SK-MEL-5 (cell line): ENCODE measurements at regions not wholly inside any gene's neighbourhood (a gene's known extent, or its start where the extent isn't known, plus 50 kb on each side); places are given as distances from the start of the nearest gene placed in this dataset.
"Not testable (repeated sequence)": the region's sequence is repeated elsewhere in the genome, so short reads cannot be mapped to it uniquely, and the experiment has no call there.

Experiments used
- DNase-seq: peaks from one replicate; pipeline ENCODE4 v3.0.0-alpha.2; 2016; ENCODE audit warnings: low read depth, low spot score
- in situ Hi-C: cut with HindIII; loops from 2 replicates; pipeline ENCODE4 v1.10.0; 2016; ENCODE audit warnings: low sequenced_read_pairs, high pct_unique_total_duplicates, low pct_unique_long_range_greater_than_20kb

- in situ Hi-C loops, DNase-seq: not testable (repeated sequence)
Observed at GRCh38 chr10:45056806-45057205, 56.1 kb downstream of the ZNF22 start.

- no peak for DNase-seq
- in situ Hi-C loops, result no loop called here
Observed at GRCh38 chr10:45058580-45058979, 57.9 kb downstream of the ZNF22 start.

DNA sequence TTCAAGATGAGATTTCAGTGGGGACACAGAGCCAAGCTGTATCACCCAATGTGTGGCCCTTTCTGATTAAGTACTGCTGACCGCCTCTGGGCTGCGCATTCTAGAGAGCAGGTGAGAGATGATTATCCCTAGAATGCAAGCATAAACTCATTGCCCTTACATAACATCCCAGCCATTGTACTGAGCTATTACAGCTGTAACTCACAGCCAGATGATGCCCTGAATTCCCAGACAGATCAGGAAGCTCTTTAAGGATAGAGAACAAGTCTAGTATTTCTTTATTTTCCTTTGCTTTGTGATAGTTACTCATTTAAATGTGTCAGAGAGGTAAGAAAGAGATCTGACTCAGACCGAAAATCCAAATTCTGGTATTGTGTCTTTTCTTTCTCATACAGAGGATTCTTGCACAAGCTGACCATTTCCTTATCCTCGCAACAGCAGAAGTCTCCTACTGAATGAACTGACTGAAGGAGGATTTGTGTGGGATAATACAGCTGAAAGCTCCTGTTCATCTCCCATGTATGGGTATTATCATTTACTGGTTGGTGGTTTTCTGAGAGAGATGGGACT, 58.4 kb downstream of the ZNF22 start:
- in situ Hi-C loops, result no loop called here
- no peak for DNase-seq

- in situ Hi-C loops, result no loop called here
- no peak for DNase-seq
Observed at GRCh38 chr10:45059632-45060031, 58.9 kb downstream of the ZNF22 start.

GRCh38 chr10:45061982-45062381, 61.3 kb downstream of the ZNF22 start:
- DNase-seq, result no peak
- in situ Hi-C loops, result no loop called here

DNA sequence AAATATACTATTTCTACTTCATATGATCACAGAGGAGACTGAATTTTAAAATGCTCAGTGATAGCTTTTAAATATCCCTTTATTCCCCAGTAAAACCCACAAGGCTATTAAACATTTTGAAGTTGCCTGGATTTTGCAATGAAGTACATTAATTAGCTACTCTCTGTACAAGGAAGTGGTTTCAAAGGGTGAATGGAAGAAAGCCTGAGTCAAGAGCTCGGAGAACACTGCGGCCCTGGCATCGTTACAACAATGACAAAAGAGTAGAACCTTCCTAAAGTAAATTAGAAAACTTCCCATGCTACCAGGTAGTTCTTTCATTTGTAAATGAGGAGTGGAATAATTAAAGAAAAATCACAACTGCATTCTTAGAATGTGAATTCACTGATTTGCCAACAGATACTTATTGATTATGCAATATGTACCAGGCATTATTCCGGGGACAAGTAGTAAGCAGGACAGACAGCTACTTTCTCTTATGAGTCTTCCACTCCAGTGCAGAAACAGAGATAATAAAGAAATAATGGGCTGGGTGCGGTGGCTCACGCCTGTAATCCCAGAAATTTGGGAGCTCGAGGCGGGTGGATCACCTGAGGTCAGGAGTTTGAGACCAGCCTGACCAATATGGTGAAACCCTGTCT, 63.0 kb downstream of the ZNF22 start:
- no peak for DNase-seq
- in situ Hi-C loops, result no loop called here

DNA sequence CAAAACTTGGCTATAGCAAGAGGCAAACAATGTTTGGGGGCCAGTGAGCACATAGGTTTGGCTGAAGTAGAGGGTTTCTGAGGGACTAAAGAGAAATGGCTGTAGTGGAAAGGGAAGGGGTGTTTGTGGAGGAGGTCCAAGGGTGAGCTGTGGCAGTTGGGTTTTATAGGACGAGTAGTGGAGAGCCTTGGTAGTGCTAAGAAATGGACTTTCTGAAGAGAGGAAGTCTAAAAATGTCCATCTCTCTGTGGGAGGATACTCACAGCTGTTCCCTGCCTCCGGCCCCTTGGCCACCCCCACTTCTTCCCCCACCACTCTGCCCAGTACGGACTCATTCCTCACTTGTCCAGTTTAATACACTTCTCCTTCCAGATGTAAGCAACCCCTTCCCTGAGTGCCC, 64.3 kb downstream of the ZNF22 start:
- in situ Hi-C loops, result no loop called here
- DNase-seq, result no peak

DNA sequence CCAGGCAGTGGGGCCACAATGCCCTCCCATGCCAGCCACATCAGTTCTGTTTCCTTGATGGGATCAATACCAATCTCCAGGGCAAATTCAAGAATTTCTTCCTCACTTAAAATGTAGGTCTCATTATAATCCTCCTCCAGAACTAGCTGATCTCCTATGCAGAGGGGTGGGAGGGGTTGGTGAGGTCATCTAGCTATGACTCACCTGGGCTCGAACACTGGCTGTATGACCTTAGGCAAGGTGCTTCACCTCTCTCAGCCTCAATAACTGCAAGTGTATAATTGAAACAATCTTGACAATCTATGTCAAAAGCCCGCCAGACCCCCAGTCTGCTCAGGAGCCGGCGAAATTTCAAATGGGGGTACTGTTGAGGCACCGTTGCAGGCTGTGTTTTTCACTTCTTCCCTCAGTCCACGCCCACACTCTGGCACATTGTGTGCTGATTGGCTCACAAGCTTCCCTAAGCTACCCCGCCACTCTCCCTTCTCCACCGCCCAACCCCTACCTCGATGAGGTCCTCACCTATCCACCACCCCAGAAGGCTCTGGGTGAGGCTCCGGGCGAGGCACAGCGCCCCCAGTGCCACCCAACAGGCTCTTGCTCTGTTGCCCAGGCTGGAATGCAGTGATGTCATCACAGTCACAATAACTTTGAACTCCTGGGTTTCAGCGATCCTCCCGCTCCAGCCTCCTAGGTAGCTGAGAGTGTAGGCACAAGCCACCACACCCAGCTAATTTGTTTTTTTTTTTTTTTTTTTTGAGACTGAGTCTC, 70.5 kb downstream of the ZNF22 start:
- in situ Hi-C loops, result no loop called here
- no peak for DNase-seq

DNA sequence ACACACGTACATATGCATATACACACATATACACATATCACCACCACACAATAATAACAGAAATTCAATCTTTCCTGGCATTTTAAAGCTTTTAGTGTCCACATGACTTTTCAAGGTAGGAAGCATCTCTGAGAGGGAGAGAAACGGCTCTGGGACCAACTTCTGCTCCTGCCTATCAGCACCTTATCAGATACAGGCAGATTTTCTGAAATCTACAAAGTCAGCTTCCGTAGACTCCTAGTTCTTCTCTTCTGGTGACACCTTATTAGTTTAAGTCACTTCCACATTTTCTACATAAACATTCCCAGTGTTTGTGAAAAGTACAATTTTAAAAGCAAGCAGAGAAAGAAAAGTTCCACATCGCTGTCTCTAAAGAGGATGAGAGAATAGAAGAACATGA, 74.5 kb downstream of the ZNF22 start:
- DNase-seq, result no peak
- in situ Hi-C loops, result no loop called here

- in situ Hi-C loops, result no loop called here
- no peak for DNase-seq
Observed at GRCh38 chr10:45075826-45076380, 75.2 kb downstream of the ZNF22 start.

- in situ Hi-C loops, result no loop called here
- DNase-seq, result no peak
Observed at GRCh38 chr10:45076891-45077290, 76.2 kb downstream of the ZNF22 start.

- in situ Hi-C loops, result no loop called here
- DNase-seq, result no peak
Observed at GRCh38 chr10:45080331-45080730, 79.6 kb downstream of the ZNF22 start.

- no peak for DNase-seq
- in situ Hi-C loops, result no loop called here
Observed at GRCh38 chr10:45082176-45082575, 81.5 kb downstream of the ZNF22 start.

- in situ Hi-C loops, result no loop called here
- no peak for DNase-seq
Observed at GRCh38 chr10:45091968-45092367, 91.2 kb downstream of the ZNF22 start.

- no peak for DNase-seq
- in situ Hi-C loops, result no loop called here
Observed at GRCh38 chr10:45093945-45094344, 93.2 kb downstream of the ZNF22 start.

DNA sequence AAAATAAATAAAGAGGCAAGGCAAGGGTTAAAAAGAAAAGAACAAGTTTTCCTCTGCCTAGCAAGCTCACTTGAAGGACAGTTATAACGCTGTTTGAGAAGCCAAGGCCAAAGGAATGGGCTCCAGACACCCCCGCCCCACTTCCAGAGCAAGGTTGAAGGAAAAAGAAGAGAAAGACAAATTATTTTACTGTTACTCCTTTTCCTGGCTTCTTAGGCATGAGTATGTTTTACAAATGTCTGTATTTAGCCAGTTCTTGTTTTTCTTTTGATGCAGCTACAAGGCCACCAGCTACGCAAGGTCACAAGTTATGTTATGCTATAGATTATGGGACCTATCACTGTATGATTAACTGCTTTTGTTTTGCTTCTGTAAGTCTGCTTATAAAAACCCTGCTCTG, 94.6 kb downstream of the ZNF22 start:
- in situ Hi-C loops, result no loop called here
- no peak for DNase-seq

DNA sequence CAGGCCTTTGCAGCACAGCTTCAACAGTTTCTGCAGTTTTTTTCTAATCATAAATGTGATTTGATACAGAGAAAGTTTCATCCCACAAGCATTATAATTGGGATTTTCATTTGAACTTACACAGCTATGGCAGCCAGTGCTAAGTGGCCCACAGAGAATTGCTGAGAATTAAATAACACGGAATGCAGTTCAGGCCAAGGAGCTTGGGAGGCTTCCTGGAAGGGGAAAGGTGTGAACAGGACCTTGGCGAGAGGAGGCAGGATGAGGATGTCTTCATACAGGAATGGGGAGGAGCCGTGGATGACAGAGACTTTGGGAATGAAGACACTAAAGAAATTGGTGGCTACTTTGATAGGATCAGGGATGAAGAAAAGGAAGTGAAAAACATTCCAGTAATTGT, 95.3 kb downstream of the ZNF22 start:
- in situ Hi-C loops, result no loop called here
- DNase-seq, result no peak

DNA sequence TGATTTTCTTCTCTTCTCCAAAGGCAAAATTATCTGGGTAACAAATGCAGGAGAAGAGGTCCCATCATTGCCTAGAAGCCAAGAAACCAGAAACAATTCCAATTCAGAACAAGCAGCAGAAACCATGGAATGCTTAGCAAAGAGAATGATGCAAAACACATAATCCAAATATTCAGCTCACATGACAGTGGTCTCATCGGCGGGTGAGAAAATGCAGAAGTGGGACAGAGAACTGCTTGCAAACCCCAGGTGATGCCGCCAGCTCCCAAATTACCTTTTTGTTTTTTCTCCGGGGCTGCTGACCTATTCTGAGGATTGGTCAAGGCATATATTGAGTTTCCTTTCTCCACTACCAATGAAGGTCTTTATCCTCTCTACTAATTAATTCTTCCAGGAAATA, 99.7 kb downstream of the ZNF22 start:
- DNase-seq, result no peak

GRCh38 chr10:45104674-45105073, 104.0 kb downstream of the ZNF22 start:
- no peak for DNase-seq
- in situ Hi-C loops, result no loop called here

More for the DNA sequence above, 99.7 kb downstream of the ZNF22 start:
- in situ Hi-C loops, result no loop called here
